COLO668 (cell line): ENCODE measurements at regions not wholly inside any gene's neighbourhood (a gene's known extent, or its start where the extent isn't known, plus 50 kb on each side); places are given as distances from the start of the nearest gene placed in this dataset.
A peak's percentile ranks its signal among the peaks of the same experiment; 100 is the strongest.

Experiments
- DNase-seq: peaks from one replicate; lab custom pipeline; 2025; ENCODE audit not compliant: unreplicated experiment; lab: John Stamatoyannopoulos, UW

GRCh38 chr22:27540656-27541396 is 260.7 kb downstream of the MN1 start:
- no peak for DNase-seq

- DNase-seq, result peak; percentile 33
Observed at GRCh38 chr22:27541836-27542235, 259.7 kb downstream of the MN1 start.

- no peak for DNase-seq
Observed at GRCh38 chr22:27542602-27543001, 259.0 kb downstream of the MN1 start.

DNA sequence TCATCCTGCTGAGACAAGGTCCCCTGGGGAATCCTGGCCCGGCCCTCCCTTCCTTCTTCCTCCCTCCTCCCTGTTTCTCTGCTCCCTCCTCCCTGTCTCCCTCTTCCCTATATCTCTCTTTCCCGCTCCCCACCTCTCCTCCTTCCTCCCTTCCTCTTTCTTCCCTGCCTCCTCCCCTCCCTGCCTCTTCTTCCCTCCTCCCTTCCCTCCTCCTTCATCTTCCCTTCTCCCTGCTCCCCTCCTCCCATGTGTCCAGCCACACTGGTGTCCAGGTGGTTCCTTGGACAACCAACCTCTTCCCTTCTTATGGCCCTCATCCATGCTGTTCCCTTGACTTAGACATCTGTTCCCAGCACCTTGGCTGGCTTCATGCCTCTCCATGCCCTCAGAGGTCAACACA is 258.1 kb downstream of the MN1 start:
- no peak for DNase-seq

DNA sequence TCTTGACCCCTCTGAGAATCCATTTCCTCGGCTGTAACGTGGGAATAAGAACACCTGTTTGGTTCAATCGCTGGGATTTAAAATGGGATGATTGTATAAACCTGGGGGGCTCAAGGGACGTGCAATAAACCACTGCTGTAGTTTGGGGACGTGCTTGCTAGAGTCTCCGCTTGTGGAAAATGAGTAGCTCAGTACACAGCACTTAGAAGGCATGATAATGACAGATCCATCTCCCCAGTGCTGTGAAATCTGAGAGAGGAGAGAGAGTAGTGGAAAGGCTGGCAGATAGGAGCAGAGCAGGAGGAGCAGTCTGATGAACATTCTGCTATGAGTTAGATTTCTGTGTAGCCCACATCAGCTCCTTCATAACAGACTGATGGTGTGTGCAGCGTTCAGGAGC is 256.5 kb downstream of the MN1 start:
- no peak for DNase-seq

DNA sequence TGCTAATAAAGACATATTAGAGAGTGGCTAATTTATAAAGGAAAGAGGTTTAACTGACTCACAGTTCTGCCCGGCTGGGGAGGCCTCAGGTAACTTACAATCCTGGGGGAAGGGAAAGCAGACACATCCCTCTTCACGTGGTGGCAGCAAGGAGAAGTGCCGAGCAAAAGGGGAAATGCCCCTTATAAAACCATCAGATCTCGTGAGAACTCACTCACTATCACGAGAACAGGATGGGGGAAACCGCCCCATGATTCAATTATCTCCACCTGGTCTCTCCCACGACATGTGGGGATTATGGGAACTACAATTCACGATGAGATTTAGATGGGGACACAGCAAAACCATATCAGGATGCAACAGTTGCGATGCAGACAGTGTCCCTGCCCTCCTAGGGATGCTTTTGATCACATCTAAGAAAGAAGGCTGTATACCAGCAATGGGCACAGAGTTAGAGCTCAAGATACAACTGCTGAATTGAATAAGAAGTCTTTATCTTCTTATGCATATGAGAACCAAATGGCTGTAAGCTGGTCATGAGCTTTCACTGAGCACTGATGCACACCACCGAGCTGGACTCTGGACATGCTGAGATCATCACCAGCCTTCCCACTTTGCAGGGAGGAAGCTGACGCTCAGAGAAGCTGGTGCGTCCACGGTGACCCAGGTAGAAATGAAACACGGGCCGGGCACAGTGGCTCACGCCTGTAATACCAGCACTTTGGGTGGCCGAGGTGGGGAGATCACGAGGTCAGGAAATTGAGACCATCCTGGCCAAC is 255.2 kb downstream of the MN1 start:
- no peak for DNase-seq

DNA sequence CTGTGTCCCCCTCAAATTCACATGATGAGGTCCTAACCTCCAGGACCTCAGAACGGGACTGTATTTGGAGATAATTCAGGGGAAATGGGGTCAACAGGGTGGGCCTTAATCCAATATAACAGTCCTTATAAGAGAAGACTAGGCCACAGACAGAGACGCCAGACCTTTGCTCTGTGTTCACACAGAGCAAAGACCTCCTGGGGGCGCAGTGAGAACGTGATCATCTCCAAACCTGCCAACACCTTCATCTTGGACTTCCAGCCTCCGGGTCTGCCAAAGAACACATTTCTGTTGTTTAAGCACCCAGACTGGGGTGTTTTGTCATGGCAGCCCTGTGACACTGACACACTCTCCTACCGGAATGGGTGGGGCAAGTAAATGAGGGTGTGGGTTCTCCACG is 250.2 kb downstream of the MN1 start:
- DNase-seq, result no peak

DNA sequence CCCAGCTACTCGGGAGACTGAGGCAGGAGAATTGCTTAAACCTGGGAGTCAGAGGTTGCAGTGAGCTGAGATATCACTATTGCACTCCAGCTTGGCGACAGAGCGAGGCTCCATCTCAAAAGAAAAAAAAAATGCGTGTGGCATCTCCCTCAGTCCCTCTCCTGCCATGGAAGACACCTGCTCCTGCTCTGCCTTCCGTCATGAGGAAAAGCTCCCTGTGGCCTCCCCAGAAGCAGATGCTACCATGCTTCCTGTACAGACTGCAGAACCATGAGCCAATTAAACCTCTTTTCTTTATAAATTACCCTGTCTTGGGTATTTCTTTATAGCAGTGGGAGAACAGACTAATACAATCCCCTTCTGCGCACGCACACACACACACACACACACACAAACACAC is 249.4 kb downstream of the MN1 start:
- no peak for DNase-seq

- DNase-seq, result no peak
Observed at GRCh38 chr22:27552863-27553262, 248.7 kb downstream of the MN1 start.

- no peak for DNase-seq
Observed at GRCh38 chr22:27554106-27554811, 247.3 kb downstream of the MN1 start.

DNA sequence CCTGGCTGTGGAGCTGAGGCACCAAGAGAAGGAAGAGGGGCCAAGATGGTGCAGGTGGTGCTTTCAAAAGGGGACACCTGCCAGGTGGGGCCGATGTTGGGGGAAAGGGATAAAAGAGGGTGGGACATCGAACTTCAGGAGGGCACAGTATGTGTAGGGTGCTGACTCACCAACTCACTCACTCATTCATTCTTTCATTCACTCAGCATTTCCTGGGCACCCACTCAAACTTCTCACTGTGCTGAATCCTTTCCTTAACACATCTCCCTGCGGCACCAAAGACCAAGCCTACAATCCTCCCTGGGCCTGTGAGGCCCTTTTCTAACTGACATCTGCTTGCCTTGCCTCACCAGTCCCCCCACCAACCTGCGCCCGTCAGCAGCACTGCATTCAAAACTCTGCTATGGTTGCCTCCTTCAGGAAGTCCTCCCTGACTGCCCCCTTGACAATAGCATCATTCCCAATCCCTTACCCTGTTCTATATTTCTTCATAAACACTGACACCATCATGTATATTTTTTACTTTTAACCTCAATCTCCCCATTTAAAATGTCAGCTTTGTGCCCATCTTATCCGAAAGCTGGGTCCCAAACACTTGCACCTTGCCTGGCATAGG is 246.6 kb downstream of the MN1 start:
- no peak for DNase-seq

GRCh38 chr22:27556371-27556770 is 245.2 kb downstream of the MN1 start:
- no peak for DNase-seq

- DNase-seq, result no peak
Observed at GRCh38 chr22:27557286-27558008, 244.1 kb downstream of the MN1 start.

- no peak for DNase-seq
Observed at GRCh38 chr22:27558658-27559371, 242.7 kb downstream of the MN1 start.

- no peak for DNase-seq
Observed at GRCh38 chr22:27560781-27561180, 240.8 kb downstream of the MN1 start.

GRCh38 chr22:27561286-27561904 is 240.2 kb downstream of the MN1 start:
- no peak for DNase-seq

DNA sequence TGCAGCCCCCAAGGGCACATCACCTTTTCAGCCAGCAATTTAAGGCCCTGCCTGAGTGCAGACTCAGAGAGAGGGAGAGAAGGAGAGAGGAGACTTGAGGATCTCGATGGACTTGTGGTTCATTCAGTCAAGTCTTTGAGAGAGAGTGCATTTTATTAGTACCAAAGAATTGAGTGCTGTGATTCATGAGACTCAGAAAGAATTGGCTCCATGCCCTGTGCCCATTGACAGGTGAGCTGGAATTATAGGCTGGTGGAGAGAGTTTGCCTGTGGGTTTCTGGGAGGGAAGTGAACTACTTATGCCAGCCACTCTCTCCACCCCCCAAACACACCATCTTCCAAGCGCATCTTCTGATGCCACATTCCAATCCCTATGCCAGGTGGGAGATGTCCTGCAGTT is 236.8 kb downstream of the MN1 start:
- no peak for DNase-seq

DNA sequence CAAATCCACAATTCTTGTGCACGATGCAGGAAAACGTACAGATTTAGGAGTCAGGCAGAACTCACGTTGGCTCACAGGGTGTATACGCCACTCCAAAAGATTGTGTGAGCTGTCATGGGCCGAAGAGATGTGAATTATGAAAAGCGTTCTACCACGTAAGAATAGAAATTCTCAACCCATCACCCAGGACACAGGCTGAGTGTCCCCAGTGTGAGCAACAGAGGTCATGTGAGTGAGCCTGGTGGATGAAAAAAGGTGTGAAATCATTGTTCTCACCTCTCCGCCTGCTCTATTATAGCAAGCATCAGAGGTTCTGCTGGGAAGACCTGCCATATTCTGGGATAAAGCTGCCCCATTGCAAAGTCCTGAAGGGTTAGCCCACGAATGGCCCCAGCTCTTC is 235.0 kb downstream of the MN1 start:
- DNase-seq, result no peak

DNA sequence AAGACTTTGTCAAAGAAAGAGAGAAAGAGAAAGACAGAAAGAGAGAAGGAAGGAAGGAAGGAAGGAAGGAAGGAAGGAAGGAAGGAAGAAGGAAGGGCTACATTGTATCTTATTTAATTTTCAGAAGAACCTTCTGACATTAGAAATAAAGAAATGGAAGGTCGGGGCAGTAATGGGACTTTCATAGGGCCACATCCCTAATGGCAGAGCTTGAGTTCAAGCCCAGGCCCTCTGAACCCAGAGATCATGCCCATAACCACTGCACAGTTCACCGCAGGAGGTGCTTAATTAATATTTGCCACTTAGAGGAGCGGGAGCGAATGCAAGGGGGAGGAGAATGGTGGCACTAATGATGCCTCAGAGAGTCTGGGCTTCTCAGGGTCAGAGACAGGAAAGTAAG is 233.3 kb downstream of the MN1 start:
- DNase-seq, result no peak
